AG08396 (cell line): ENCODE measurements at regions not wholly inside any gene's neighbourhood (a gene's known extent, or its start where the extent isn't known, plus 50 kb on each side); places are given as distances from the start of the nearest gene placed in this dataset.

Source experiments
- DNase-seq: peaks from one replicate; pipeline ENCODE4 v3.0.0; 2012; ENCODE audit warnings: low spot score, mixed read lengths

GRCh38 chr5:63726496-63726895 is 235.7 kb downstream of the HTR1A start:
- DNase-seq, result no peak

GRCh38 chr5:63719147-63719546 is 243.1 kb downstream of the HTR1A start:
- no peak for DNase-seq

GRCh38 chr5:63700241-63700640 is 262.0 kb downstream of the HTR1A start:
- DNase-seq, result no peak

- DNase-seq, result no peak
Observed at GRCh38 chr5:63697811-63698210, 264.4 kb downstream of the HTR1A start.

- DNase-seq, result no peak
Observed at GRCh38 chr5:63690546-63690945, 271.7 kb downstream of the HTR1A start.

- no peak for DNase-seq
Observed at GRCh38 chr5:63687854-63688516, 274.3 kb downstream of the HTR1A start.

- DNase-seq, result no peak
Observed at GRCh38 chr5:63686938-63687337, 275.3 kb downstream of the HTR1A start.

GRCh38 chr5:63686181-63686580 is 276.1 kb downstream of the HTR1A start:
- no peak for DNase-seq

GRCh38 chr5:63685454-63685853 is 276.8 kb downstream of the HTR1A start:
- no peak for DNase-seq

- DNase-seq, result no peak
Observed at GRCh38 chr5:63674881-63675280, 287.4 kb downstream of the HTR1A start.

- no peak for DNase-seq
Observed at GRCh38 chr5:63655043-63655442, 307.2 kb downstream of the HTR1A start.

DNA sequence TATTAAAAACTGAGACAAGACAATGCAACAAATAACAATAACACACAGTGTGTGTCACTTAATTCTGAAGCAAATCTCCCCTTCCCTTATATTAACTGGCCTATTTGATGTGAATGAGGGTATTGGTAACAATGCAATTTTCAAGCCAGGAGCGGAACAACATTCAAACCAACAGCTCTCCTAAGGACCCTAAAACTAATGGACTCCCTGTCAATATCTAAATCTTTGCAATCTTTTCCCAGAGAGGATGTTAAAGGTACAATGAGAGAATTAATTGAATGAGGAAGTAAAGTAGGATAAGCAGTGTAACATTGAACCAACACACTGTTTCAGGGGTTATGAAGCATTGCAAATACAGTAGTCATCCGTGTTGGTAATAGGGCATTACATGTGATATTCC is 311.7 kb downstream of the HTR1A start:
- no peak for DNase-seq

DNA sequence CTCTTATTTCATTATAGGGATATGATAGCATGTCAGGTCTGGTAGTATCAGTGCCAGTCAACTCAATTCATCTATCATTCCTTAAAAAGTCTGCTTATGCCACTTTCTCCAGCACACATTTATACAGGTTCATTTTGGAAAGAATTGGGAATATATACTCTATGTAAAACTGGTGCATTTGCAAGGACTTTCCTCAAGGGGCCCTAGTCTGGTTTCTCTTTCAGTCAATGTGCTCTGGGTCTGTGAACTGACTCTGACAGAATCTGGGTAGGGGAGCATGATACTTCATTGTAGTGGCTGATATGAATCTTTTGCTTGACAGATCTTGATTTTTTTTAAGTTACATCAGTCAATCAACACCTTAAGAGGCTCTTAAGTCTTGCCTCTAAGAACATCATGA is 313.9 kb downstream of the HTR1A start:
- DNase-seq, result no peak

- no peak for DNase-seq
Observed at GRCh38 chr5:63629951-63630630, 332.2 kb downstream of the HTR1A start.

DNA sequence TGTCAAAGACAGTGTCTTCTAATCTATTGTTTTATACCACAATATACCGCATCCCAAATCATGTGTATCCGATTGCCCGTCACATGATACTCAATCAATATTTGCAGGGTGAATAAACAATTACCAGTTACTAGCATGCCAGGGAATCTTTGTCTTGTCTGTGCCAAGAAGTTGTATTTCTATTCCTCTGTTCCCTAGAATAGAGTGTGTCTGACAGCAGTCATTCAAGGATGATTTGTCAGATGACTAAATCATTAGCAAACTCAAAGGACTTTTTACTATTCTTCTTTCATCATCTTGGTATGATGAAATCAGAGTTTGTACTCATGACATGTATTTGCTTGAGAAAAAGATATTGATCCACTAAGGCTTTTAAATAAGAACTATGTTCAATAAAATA is 348.8 kb downstream of the HTR1A start:
- no peak for DNase-seq

DNA sequence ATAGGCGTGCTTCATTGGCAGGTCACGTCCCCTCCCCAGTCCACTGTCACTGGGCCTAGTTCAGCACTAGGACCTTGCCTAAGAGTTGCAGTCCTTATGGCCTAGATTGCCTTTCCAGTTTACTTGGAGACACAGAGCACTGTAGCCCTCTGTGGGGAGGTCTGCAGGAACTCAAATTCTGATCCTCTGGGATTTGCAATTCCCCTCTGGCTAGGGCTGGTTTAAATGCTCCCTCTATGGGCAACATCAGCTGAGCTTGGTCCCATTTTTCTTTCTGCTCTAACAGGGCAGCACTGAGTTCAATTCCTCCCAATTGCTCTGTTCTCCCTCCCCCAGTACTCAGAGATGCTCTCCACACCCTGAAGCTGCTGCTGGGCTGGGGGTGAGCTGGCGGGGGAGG is 358.2 kb downstream of the HTR1A start:
- no peak for DNase-seq

- no peak for DNase-seq
Observed at GRCh38 chr5:63602971-63603370, 359.3 kb downstream of the HTR1A start.

DNA sequence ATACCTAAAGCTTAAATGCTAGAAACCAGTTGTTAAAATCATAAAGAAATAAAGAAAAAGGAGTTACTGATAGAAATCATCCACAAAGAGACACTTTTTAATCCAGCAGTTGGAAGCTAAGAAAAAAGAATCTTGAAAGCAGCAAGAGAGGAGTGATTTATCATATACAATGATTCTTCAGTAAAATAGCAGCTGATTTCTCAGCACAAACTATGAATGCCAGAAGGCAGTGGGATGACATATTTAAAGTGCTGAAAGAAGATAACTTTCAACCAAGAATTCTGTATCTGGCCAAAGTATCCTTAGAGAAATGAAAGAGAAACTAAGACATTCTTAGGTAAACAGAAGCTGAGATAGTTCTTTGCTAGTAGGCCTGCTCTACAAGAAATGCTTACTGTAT is 366.0 kb downstream of the HTR1A start:
- DNase-seq, result no peak

GRCh38 chr5:63573380-63573779 is 388.9 kb downstream of the HTR1A start:
- no peak for DNase-seq

DNA sequence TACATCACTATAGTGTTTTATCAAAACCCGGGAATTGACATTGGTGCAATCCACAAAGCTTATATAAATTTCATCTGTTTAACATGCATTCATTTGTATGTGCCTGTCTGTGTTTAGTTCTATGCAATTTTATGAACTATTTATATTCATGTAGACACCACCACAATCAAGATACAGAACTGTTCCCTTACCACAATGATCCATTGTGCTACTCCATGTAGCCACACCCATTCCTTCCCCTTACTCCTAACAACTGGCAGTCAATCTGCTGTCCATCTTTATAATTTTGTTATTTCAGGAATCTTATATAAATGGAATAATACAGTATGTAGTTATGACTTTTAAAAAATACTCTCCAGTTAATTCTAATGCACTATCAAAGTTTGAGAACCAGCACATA is 389.5 kb downstream of the HTR1A start:
- no peak for DNase-seq

DNA sequence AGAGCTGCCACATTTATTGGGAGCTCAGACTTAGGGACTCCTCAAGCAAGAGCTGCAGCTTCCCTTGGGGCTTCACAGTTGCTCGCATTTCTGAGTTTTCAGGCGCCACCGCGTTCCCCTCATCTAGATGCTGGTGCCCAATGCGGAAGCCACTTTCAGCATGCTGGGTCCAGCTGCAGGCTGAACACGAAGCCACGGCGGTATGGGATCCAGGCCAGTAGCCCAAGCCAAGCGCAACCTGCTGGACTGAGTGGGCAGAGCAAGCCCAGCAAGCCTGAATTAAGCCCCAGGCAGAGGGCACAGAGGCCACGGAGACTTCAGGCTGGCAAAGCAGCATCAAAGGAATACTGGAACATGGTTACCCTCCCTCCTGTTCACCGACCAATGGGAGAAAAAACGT is 391.5 kb downstream of the HTR1A start:
- no peak for DNase-seq

DNA sequence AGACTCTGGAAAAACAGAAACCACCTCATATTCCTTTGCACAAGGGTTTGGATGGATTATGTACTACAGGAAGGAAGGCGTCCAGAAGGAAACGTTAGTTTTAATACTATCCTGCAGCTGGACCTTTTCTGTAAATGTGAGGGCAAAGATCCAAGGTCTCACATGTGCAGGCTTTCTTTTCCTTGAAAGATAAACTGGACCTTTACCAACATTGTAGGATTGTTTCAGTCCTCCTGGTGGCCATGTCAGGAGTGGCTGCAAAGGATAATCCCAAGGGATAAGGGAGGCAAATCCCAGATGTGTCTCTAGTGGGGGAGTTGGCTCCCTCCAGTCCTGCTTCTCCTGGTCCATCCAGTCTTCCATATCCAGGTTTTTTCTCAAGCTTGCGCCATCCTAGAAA is 397.5 kb downstream of the HTR1A start:
- DNase-seq, result no peak

DNA sequence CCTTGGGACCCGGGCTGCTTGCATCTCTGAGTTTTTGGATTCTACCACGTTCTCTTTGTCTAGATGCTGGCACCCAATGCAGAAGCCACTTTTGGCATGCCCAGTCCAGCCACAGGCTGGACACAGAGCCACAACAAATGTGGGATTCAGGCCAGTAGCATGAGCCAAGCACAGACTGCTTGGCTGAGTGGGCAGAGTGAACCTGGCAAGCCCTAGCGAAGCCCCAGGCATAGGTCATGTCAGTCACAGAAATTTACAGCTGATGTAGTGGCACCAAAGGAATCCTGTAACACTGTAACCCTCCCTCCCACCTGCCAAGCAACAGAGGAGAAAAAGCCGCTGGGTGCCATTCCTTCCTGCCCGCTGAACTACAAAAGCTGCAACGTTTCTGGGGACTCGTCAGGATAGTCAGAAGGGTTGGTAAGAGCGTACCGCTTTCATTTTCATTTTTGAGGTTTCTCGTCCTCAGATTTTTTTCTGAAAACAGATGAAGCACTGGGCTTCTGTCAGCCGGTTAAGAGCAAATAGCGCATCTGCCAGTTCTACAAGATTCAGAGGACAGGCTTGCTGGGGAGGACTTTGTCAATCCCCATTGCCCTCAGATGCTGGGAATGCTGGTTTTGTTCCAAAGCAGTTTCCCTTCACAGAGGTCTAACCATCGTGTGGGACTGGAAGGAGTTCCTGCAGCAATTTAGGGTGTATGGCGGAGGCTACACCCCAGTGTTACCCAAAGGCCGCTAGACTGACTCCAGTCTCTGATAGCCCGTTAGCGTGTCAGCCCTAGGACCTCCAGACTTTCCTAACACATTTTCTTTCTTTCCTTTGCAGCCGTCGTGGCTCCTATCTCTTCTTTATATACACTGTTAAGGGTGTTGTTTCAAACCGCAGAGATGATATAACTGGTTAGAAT is 399.0 kb downstream of the HTR1A start:
- no peak for DNase-seq
